SU-DHL-6 (cell line): ENCODE measurements at regions not wholly inside any gene's neighbourhood (a gene's known extent, or its start where the extent isn't known, plus 50 kb on each side); places are given as distances from the start of the nearest gene placed in this dataset.

ENCODE experiments used
- H2AFZ ChIP-seq: fragments of 200-600 bp; sonication (generic); 2 replicates; pipeline ENCODE4 v1.6.1; 2014; ENCODE audit warnings: low read depth, mild to moderate bottlenecking, moderate library complexity, mixed read lengths, antibody characterized with exemption, low read length; ENCODE audit not compliant: severe bottlenecking
- H3F3A ChIP-seq: fragments of 200-600 bp; shearing (Covaris generic); 2 replicates; pipeline ENCODE4 v1.6.0; 2016; ENCODE audit warnings: antibody characterized with exemption, mild to moderate bottlenecking; ENCODE audit not compliant: insufficient read depth
- H3K27ac ChIP-seq: fragments of 200-600 bp; sonication (generic); 2 replicates; pipeline ENCODE4 v1.5.1; 2016; ENCODE audit warnings: low read depth, mild to moderate bottlenecking, low read length, moderate library complexity, mixed read lengths
- H3K27me3 ChIP-seq: fragments of 200-600 bp; sonication (generic), shearing (Covaris generic); 2 replicates; pipeline ENCODE4 v1.6.0; 2014; ENCODE audit warnings: mild to moderate bottlenecking, low read length
- H3K36me3 ChIP-seq: fragments of 200-600 bp; sonication (generic); 2 replicates; pipeline ENCODE4 v1.6.1; 2014; ENCODE audit warnings: mild to moderate bottlenecking, low read length, mixed read lengths
- H3K4me2 ChIP-seq: fragments of 300-600, 200-600 bp; shearing (Covaris generic), sonication (generic); 2 replicates; pipeline ENCODE4 v1.6.0; 2014; ENCODE audit warnings: low read length, low read depth, mild to moderate bottlenecking; ENCODE audit not compliant: poor library complexity, severe bottlenecking
- H3K4me3 ChIP-seq: fragments of 200-600 bp; sonication (generic); 2 replicates; pipeline ENCODE4 v1.5.1; 2014; ENCODE audit warnings: antibody characterized with exemption, low read length, mild to moderate bottlenecking, mixed read lengths; ENCODE audit not compliant: insufficient read depth, poor library complexity, severe bottlenecking
- H3K79me2 ChIP-seq: fragments of 200-600 bp; sonication (generic); 2 replicates; pipeline ENCODE4 v1.6.1; 2014; ENCODE audit warnings: mild to moderate bottlenecking, low read length, moderate library complexity; ENCODE audit not compliant: insufficient read depth
- H3K9ac ChIP-seq: fragments of 200-600 bp; sonication (generic); 2 replicates; pipeline ENCODE4 v1.7.0; 2014; ENCODE audit warnings: mild to moderate bottlenecking, low read length
- H3K9me2 ChIP-seq: fragments of 200-600 bp; sonication (generic); replicated peaks from 2 replicates; pipeline ENCODE4 v1.6.1; 2014; ENCODE audit warnings: low read length; ENCODE audit not compliant: insufficient read depth
- H3K9me3 ChIP-seq: fragments of 200-600 bp; sonication (generic); 2 replicates; pipeline ENCODE4 v1.6.1; 2014; ENCODE audit warnings: low read length, mixed read lengths; ENCODE audit not compliant: insufficient read depth
- H4K20me1 ChIP-seq: fragments of 200-600 bp; sonication (generic); 2 replicates; pipeline ENCODE4 v1.6.1; 2014; ENCODE audit warnings: low read depth, mild to moderate bottlenecking, antibody characterized with exemption, low read length, moderate library complexity, mixed read lengths
- CTCF ChIP-seq: fragments of 200-600 bp; sonication (generic); IDR thresholded peaks from one replicate; pipeline ENCODE4 v1.5.1; 2017; ENCODE audit warnings: antibody characterized with exemption, mild to moderate bottlenecking, low read length, moderate library complexity; ENCODE audit not compliant: insufficient read depth, poor library complexity, severe bottlenecking
- EZH2phosphoT487 ChIP-seq: fragments of 200-600 bp; sonication (generic), shearing (Covaris generic); conservative IDR thresholded peaks from 2 replicates; pipeline ENCODE4 v1.6.1; 2018; ENCODE audit warnings: mild to moderate bottlenecking, antibody characterized with exemption, low read length, moderate library complexity, mixed read lengths

DNA sequence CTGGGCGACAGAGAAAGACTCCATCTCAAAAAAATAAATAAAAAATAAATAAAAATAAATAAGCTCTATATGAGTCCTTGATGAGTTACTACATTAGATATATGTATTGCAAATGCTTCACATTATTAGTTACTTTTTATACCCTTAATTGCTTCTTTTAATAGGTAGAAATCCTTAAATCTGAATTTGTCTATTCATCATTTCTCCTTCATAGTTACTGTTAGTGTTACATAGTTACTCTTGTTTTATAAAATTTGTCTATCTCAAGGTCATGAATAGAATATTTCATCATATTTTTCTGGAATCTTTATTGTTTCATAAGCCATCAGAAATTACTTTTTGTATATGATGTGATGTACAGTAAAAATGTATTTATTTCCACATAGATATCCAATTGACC, 1624.8 kb upstream of the FLRT2 start:
- Histone ChIP-seq H3K4me2 (no peak overlapping the region), H3K9me3 (no peaks in the 10 kb centered on the region), H3F3A (no peaks in the 10 kb centered on the region), H3K27me3 (no peaks in the 10 kb centered on the region), H3K27ac (no peak overlapping the region), H3K4me3 (no peak overlapping the region), H3K9ac (no peak overlapping the region), H3K36me3 (no peaks in the 10 kb centered on the region), H3K79me2 (no peaks in the 10 kb centered on the region), H3K9me2 (no peaks in the 10 kb centered on the region), H2AFZ (no peak overlapping the region), H4K20me1 (no peaks in the 10 kb centered on the region)
- no peak for TF ChIP-seq CTCF
- no peak for TF ChIP-seq EZH2phosphoT487

GRCh38 chr14:83908419-83908818, 1621.5 kb upstream of the FLRT2 start:
- Histone ChIP-seq H3K9me3 (no peaks in the 10 kb centered on the region), H4K20me1 (no peaks in the 10 kb centered on the region), H3K27ac (no peak overlapping the region), H3K9ac (no peak overlapping the region), H3F3A (no peaks in the 10 kb centered on the region), H3K4me2 (no peak overlapping the region), H2AFZ (no peak overlapping the region), H3K79me2 (no peaks in the 10 kb centered on the region), H3K4me3 (no peak overlapping the region), H3K9me2 (no peaks in the 10 kb centered on the region), H3K36me3 (no peaks in the 10 kb centered on the region), H3K27me3 (no peaks in the 10 kb centered on the region)
- TF ChIP-seq EZH2phosphoT487 (no peak), CTCF (no peak)

DNA sequence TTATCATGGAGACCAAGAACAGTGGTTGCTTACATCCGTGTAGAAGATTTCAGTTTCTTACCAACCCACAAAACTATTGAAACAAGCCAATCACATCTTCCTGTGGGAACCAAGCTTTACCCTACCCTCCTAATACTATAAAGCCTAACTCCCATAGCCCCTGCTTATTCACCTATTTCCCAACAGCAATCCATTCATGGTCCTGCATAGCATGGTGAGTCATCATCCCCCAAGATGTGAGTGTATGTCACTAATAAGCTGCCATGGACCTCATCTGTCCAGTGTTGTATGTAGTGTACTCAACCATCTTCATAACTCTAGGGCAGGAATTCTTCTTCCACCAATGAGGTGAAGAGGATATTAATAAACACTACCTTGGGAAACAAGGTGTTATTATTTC, 1620.4 kb upstream of the FLRT2 start:
- no peak overlapping the region for H3K4me3 ChIP-seq
- H2AFZ ChIP-seq, result no peak overlapping the region
- no peak overlapping the region for H3K9ac ChIP-seq
- H3F3A ChIP-seq, result no peaks in the 10 kb centered on the region
- no peaks in the 10 kb centered on the region for H4K20me1 ChIP-seq
- H3K9me2 ChIP-seq, result no peaks in the 10 kb centered on the region
- no peaks in the 10 kb centered on the region for H3K79me2 ChIP-seq
- no peaks in the 10 kb centered on the region for H3K27me3 ChIP-seq
- no peaks in the 10 kb centered on the region for H3K9me3 ChIP-seq
- TF ChIP-seq EZH2phosphoT487 (no peak), CTCF (no peak)
- no peak overlapping the region for H3K4me2 ChIP-seq
- no peaks in the 10 kb centered on the region for H3K36me3 ChIP-seq
- no peak overlapping the region for H3K27ac ChIP-seq
